Fibroblast of villous mesenchyme (primary cell): ENCODE measurements at regions not wholly inside any gene's neighbourhood (a gene's known extent, or its start where the extent isn't known, plus 50 kb on each side); places are given as distances from the start of the nearest gene placed in this dataset.
A peak's percentile ranks its signal among the peaks of the same experiment; 100 is the strongest.

Experiments
- DNase-seq: peaks from one replicate; pipeline ENCODE4 v3.0.0-alpha.2; 2010; ENCODE audit warnings: low read depth
- H3K4me3 ChIP-seq: 2 replicates; pipeline ENCODE4 v1.5.1; 2011; ENCODE audit warnings: low read depth, mild to moderate bottlenecking, low read length
- CTCF ChIP-seq: IDR thresholded peaks from 2 replicates; pipeline ENCODE4 v1.5.1; 2012; ENCODE audit warnings: low read depth, mild to moderate bottlenecking, low read length; ENCODE audit not compliant: insufficient read depth

DNA sequence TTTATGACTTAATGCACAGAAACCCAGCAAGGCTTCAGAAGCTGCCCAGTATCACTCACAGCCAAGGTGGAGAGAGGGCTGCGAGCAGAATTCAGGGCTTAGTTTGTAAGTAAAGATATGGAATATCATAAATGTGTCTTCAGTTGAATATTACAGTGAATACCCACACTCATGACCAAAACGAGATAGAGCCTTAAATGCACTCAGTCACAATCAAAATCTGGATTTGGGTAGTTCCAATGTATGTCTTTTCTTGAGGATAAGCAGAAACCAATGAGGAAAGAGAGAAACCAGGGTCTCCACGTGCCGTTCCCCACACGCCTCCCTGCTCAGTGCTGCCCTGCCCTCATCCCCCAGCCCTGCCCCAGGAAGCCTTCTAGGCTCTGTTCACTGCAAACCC lies 94.9 kb downstream of the ZIC5 start:
- no peak overlapping the region for H3K4me3 ChIP-seq
- TF ChIP-seq CTCF: no peak
- DNase-seq: no peak

DNA sequence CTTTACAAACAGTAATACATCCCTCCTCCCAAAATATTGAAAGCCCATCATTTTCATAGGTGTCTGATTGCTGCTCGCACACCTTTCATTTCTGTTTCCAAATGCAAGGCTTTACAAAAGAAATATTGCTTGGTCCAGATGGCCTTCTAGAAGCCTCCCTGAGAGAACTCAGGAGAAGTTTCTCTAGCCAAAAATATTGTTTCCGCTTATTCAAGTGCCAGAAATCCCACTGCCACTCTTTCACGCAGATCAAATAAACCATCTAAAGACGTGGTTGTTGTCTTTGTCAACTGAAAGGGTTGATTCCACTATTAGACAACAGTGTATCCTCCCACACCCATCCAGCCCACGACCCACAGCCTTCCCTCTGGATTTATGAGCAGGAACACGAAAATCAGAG lies 96.2 kb downstream of the ZIC5 start:
- TF ChIP-seq CTCF: no peak

DNA sequence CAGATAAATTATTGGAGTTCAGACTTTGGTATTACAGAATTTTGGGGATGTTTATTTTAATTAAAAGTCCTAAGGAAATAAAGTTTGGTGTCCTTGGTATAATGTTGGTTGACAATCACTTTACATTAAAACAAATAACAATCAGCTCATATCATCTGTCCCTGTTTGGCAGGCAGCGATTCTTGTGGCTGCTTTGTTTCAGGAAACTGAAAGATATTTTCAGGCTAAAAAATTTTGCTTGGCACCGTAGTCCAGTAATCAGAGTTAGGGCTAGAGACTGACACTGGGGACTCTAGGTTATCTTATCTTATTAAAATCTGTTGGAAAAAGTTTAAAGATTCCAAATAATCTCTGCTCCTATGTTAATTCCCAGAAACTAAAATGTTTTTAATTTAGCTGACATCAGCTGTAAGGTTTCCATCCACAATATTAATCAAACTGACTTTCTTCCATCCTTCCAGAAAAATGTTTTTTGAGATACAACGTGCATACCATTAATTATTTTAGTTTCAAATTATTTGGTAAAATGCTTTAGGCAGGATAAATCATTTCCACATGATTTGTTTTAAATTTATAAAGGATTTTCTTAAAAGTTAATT lies 97.6 kb downstream of the ZIC5 start:
- TF ChIP-seq CTCF: no peak
- H3K4me3 ChIP-seq: no peak overlapping the region
- no peak for DNase-seq

More for the DNA sequence above, 96.2 kb downstream of the ZIC5 start:
- no peak overlapping the region for H3K4me3 ChIP-seq
- DNase-seq: no peak

DNA sequence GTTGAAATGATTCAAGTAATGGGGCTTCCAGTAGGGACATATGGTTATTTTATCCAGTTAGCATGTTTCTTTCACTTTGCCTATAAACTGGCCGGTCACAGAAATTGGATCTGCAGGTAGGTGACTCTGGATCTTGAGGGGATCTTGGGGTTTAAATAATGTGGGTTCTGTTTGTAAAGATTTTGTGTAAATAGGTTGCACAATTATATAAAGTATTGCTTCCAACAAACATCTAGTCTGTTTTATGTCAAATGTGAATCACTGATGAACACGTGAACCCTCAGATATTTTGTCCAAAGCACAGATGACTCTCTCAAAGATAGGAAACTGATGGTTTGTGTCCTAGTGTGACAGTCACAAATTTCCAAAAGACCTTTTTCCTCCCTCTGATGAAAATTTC lies 98.4 kb downstream of the ZIC5 start:
- TF ChIP-seq CTCF: no peak
- no peak overlapping the region for H3K4me3 ChIP-seq
- no peak for DNase-seq

DNA sequence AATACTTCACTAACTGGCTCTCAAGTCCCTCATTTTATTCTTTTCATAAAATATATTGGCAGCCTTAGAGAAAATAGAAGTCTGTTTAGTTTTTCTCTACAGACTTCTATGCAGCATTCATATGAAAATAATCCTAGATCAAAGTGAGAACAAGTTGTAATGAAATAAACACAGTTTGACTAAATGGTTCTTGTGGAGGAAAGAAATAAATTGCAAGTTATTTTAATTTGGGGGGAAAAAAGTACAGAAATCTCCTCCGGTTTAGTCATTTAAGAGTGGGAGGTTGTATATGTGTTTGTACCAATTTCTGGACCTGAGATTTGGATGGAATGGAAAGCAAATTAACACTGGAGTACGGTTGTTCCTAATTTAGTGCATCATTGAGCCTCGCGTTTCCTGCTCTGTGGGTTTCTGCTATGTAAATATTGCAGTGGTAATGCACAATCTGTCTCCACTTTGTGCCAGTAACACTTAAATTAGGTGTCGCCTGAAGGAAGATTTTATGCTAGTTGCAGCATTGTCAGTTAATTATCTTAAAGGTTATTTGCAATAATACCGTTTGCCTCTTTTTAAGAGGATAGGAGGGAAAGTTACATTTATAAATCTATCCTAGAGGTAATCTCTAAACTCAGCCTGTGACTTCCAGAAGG lies 100.2 kb downstream of the ZIC5 start:
- no peak overlapping the region for H3K4me3 ChIP-seq
- peak; percentile 6 for DNase-seq
- TF ChIP-seq CTCF: no peak

GRCh38 chr13:99870541-99870940 lies 101.0 kb downstream of the ZIC5 start:
- DNase-seq: no peak
- H3K4me3 ChIP-seq: no peak overlapping the region
- no peak for TF ChIP-seq CTCF

GRCh38 chr13:99869830-99870229 lies 101.7 kb downstream of the ZIC5 start:
- TF ChIP-seq CTCF: no peak
- no peak overlapping the region for H3K4me3 ChIP-seq
- no peak for DNase-seq
